ENCODE measurements at regions not wholly inside any gene's neighbourhood (a gene's known extent, or its start where the extent isn't known, plus 50 kb on each side); places are given as distances from the start of the nearest gene placed in this dataset.

GRCh38 chr3:102174832-102175374 lies 259.9 kb upstream of the ZPLD1 start:
- ChIA-PET POLR2A (no interaction called here), CTCF (interaction anchor here (1.2 to 1.4 kb wide), 2 partner anchors 11 to 12 kb away, joined by 3 to 4 read pairs; no protein-coding TSS in a partner anchor)
- intact Hi-C loops (cut with micrococcal nuclease), result no loop called here

More at GRCh38 chr3:102174832-102175374, 259.9 kb upstream of the ZPLD1 start:
- no peak overlapping the region for H3K9ac ChIP-seq (ENCODE audit: low read length)
- H3K36me3 ChIP-seq (replicated peaks in 1 of 2; ENCODE audit: control extremely low read depth in 1 of 2, control insufficient read depth in 1 of 2, extremely low read depth in 1 of 2, insufficient read depth in 2 of 2, low read length in 1 of 2), result no peaks in the 10 kb centered on the region
- Mint-ChIP-seq H3K4me3 (no peak overlapping the region), H3K27ac (no peak overlapping the region), H3K27me3 (no peaks in the 10 kb centered on the region), H3K9me3 (ENCODE audit: insufficient read depth) (no peaks in the 10 kb centered on the region), H3K4me1 (peaks cover 12% of the 10 kb centered on the region)
- H3K27me3 ChIP-seq (replicated peaks in 1 of 4; ENCODE audit: control extremely low read depth in 1 of 4, control insufficient read depth in 3 of 4, insufficient read depth in 4 of 4, low read length in 3 of 4), result peaks cover 0 to 3% (median 0%) of the 10 kb centered on the region in 4 experiments
- TF ChIP-seq EZH2 (IDR thresholded peaks at IDR 0.05; ENCODE audit: borderline replicate concordance, insufficient read depth, low read depth, low read length, poor library complexity, severe bottlenecking), result no peak
- no peak for TF ChIP-seq CTCF (IDR thresholded peaks at IDR 0.05)
- H4K20me1 ChIP-seq (ENCODE audit: control insufficient read depth, insufficient read depth, low read length, poor library complexity, severe bottlenecking), result no peaks in the 10 kb centered on the region
- no peak overlapping the region for H3K27ac ChIP-seq (ENCODE audit: low read length in 2 of 2)
- H2AFZ ChIP-seq (ENCODE audit: insufficient read depth, low read depth, low read length, poor library complexity, severe bottlenecking), result no peak overlapping the region
- no peak overlapping the region for H3K4me2 ChIP-seq (replicated peaks; ENCODE audit: low read depth, low read length, poor library complexity, severe bottlenecking)
- WGBS (ENCODE audit: insufficient coverage), result no CpG with 5 or more reads among the region's 1 CpG
- no peak for DNase-seq
- no peaks in the 10 kb centered on the region for H3K9me3 ChIP-seq (ENCODE audit: control extremely low read depth in 1 of 3, control insufficient read depth in 2 of 3, insufficient read depth in 1 of 3, low read length in 2 of 3)
- H3K4me3 ChIP-seq (ENCODE audit: control extremely low read depth in 1 of 5, extremely low read depth in 1 of 5, insufficient read depth in 1 of 5, low read depth in 2 of 5, low read length in 4 of 5), result no peak overlapping the region
- H3K4me1 ChIP-seq (ENCODE audit: control insufficient read depth in 2 of 2, insufficient read depth in 2 of 2, low read length in 2 of 2), result peaks cover 8 to 10% of the 10 kb centered on the region in 2 donors
- H3K79me2 ChIP-seq (ENCODE audit: control insufficient read depth, insufficient read depth, low read length), result no peaks in the 10 kb centered on the region
- no peak for ATAC-seq (ENCODE audit: low read depth)

All from B cell (primary cell).